ENCODE measurements at regions not wholly inside any gene's neighbourhood (a gene's known extent, or its start where the extent isn't known, plus 50 kb on each side); places are given as distances from the start of the nearest gene placed in this dataset.

DNA sequence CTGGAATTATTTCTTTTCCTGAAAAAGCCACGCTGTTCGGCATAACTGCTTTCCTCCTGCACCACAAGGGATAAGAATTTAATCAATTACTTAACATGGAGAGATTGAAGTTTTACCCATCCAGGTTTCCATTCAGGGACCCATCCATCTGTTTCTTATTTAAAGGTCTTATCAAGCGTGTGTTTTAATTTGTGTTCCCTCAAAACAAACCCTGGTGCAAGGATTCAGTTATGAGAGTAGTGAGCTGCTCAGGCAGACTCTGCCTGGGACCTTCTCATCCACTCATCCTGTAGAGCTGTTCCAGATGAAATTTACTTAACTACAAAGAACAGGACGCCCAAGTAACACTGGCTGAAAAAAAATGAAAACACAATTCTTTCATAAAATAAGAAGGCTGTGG, 97.8 kb downstream of the BANF2 start:
- H3K4me3 ChIP-seq (ENCODE audit: low read depth, low read length) = no peak overlapping the region
- TF ChIP-seq, protein P1, sequence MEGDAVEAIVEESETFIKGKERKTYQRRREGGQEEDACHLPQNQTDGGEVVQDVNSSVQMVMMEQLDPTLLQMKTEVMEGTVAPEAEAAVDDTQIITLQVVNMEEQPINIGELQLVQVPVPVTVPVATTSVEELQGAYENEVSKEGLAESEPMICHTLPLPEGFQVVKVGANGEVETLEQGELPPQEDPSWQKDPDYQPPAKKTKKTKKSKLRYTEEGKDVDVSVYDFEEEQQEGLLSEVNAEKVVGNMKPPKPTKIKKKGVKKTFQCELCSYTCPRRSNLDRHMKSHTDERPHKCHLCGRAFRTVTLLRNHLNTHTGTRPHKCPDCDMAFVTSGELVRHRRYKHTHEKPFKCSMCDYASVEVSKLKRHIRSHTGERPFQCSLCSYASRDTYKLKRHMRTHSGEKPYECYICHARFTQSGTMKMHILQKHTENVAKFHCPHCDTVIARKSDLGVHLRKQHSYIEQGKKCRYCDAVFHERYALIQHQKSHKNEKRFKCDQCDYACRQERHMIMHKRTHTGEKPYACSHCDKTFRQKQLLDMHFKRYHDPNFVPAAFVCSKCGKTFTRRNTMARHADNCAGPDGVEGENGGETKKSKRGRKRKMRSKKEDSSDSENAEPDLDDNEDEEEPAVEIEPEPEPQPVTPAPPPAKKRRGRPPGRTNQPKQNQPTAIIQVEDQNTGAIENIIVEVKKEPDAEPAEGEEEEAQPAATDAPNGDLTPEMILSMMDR (IDR thresholded peaks at IDR 0.05; ENCODE audit: low read depth, low read length) = no peak

DNA sequence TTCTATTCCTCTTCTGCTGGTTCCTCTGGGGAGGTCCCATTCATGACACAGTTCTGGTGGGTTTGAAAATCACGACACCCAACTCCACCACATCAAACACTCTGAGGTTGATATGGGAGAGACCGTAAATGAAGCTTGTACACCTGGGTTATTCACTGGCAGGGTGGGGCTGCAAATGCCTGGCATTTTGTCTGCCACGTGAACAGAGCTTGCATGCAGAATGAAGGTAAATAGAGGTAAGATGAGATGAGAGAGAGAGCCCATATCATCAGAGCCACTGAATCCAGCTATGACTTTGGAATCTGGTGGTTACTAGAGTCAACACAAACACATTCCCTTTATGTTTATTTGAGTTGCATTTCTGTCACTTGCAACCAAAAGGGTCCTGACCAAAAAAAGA, 97.4 kb downstream of the BANF2 start:
- no peak overlapping the region for H3K4me3 ChIP-seq (ENCODE audit: low read depth, low read length)
- TF ChIP-seq, protein P1 (IDR thresholded peaks at IDR 0.05; ENCODE audit: low read depth, low read length) = no peak

DNA sequence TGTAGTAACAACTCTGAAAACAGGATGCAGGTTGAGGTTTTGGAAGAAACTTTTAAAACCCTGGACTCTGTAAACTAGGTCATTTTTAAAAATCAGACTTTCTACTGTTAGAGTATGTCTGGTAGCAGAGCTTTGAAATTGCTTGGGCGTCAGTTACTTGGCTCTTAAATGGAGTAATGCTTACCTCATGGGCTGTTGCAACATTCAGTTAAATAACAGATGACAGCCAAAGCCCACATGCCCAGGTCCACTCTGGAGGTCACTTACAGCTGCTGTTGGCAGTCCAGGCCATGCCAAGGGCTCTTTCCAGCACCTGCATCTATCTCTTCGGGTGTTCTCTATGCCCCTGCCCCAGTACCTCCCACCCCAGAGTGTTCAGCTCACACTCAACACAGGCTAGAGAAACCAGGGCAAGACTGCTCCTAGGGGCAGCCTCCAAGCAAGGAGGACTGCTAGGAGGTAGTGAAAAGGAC, 96.4 kb downstream of the BANF2 start:
- TF ChIP-seq, protein P1 (IDR thresholded peaks at IDR 0.05; ENCODE audit: low read depth, low read length) = no peak
- H3K4me3 ChIP-seq (ENCODE audit: low read depth, low read length) = no peak overlapping the region

DNA sequence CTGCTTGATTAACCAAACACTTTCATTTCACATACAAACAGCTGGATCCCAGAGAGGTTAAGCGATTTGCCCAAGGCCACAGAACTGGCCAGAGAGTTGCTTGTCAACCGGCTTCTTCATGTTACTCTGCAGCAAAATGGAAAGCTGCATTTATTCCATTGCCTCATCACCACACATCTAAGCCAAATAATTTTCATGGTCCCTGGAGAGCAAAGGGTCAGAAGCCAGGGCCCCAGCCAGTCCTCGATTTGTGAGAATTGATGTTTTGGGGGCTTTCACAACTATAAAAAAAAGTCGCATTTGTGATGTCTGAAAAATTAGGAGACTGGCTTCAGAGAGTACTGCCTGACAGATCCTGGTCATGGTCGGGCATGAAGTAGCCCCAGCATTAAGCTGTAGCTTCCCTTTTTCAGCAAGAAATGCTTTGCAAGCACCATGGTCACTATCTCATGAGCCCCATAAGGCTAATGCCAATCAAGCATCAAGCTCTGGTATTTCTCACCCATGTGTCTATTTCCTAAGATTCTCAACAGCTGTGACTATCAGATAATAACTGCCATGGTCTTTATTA, 95.8 kb downstream of the BANF2 start:
- TF ChIP-seq, protein P1 (IDR thresholded peaks at IDR 0.05; ENCODE audit: low read depth, low read length) = no peak
- no peak overlapping the region for H3K4me3 ChIP-seq (ENCODE audit: low read depth, low read length)

DNA sequence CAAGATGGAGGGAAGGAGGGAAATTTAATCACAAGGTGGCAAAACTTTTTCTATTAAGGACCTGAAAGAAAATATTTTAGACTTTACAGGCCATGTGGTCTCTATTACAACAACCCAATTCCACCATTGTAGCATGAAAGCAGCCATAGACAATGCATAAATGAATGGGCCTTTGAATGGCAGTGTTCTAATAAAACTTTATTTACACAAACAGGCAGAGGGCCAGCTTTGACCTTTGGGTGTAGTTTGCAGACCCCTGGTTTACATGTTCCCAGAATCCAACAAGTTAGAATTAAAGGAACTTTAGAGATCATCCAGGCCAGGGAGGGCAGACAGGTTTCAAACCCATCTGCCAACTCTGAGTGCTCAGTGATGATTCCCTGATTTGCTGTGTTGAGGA, 95.2 kb downstream of the BANF2 start:
- TF ChIP-seq, protein P1 (IDR thresholded peaks at IDR 0.05; ENCODE audit: low read depth, low read length) = no peak

DNA sequence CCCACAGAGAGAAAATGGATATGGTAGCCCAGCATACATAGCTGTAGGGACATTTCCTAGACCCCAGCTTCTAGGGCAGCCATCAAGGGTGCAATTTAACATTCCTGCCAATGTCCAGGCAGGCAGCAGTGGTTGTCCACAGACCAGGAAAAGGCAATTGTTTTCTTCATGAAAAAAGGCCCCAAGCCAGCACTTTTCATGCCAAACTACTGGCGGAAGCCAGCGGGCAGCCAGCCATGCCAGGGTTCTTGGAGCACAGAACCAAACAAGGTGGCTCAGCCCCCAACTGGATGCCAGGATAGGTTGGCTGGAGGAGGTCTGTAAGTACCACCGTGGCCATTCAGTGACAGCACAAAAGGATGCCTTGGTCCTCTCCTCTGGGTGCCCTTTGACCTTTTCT, 94.6 kb downstream of the BANF2 start:
- H3K4me3 ChIP-seq (ENCODE audit: low read depth, low read length) = no peak overlapping the region
- TF ChIP-seq, protein P1 (IDR thresholded peaks at IDR 0.05; ENCODE audit: low read depth, low read length) = no peak

More for the DNA sequence above, 95.2 kb downstream of the BANF2 start:
- no peak overlapping the region for H3K4me3 ChIP-seq (ENCODE audit: low read depth, low read length)

DNA sequence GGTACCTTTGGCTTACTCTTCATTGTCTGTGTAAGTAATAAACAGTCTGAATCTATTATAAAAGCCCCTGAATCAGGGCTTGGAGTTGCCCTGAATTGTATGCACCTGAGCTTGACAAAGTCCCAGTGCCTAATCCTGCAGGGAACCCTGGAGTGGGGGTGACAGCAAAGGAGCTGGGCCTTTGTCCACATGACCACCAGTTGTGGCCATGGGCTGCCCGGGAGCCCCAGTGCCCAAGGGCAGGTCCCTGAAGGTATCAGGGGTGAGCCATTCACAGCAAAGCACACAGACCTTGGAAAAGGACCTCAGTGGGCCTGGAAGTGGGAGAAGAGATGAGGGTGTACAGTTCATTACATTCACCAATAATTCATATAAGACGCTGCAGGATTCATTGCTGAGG, 94.2 kb downstream of the BANF2 start:
- no peak overlapping the region for H3K4me3 ChIP-seq (ENCODE audit: low read depth, low read length)
- TF ChIP-seq, protein P1 (IDR thresholded peaks at IDR 0.05; ENCODE audit: low read depth, low read length) = no peak
